Colonic mucosa (tissue), 4 donors: ENCODE measurements at regions not wholly inside any gene's neighbourhood (a gene's known extent, or its start where the extent isn't known, plus 50 kb on each side); places are given as distances from the start of the nearest gene placed in this dataset.

ENCODE experiments used
- DNase-seq: peaks from one replicate; pipeline ENCODE4 v3.0.0-alpha.2; 2020
- H3K27ac ChIP-seq: fragments of 200-600 bp; one replicate; pipeline ENCODE4 v1.8.0; 2021
- H3K27me3 ChIP-seq: fragments of 200-600 bp; one replicate; pipeline ENCODE4 v1.8.0; 2021
- H3K36me3 ChIP-seq: fragments of 200-600 bp; one replicate; pipeline ENCODE4 v1.8.0; 2021
- H3K4me1 ChIP-seq: fragments of 200-600 bp; one replicate; pipeline ENCODE4 v1.8.0; 2021; ENCODE audit warnings: mild to moderate bottlenecking
- H3K4me3 ChIP-seq: fragments of 200-600 bp; one replicate; pipeline ENCODE4 v1.8.0; 2021
- H3K9ac ChIP-seq, 2 donors: one replicate each; pipeline ENCODE4 v1.7.0; 2013; ENCODE audit warnings: control low read depth in 2 of 2, low read depth in 2 of 2, low read length in 2 of 2
- H3K9me3 ChIP-seq: fragments of 200-600 bp; one replicate; pipeline ENCODE4 v1.8.0; 2021
- CTCF ChIP-seq: fragments of 200-600 bp; IDR thresholded peaks from one replicate; pipeline ENCODE4 v1.8.0; 2022; ENCODE audit warnings: antibody characterized with exemption, mild to moderate bottlenecking
- intact Hi-C: fragments of 100-400 bp; cut with DNase I; formaldehyde crosslinking; loops from one replicate; pipeline ENCODE4 v1.14.1; 2022
- donor health status: healthy.
- donor health status: DM: no; HTN: no; CAD: no.
- donor health status: DM: no; HTN: no; CAD: no.

DNA sequence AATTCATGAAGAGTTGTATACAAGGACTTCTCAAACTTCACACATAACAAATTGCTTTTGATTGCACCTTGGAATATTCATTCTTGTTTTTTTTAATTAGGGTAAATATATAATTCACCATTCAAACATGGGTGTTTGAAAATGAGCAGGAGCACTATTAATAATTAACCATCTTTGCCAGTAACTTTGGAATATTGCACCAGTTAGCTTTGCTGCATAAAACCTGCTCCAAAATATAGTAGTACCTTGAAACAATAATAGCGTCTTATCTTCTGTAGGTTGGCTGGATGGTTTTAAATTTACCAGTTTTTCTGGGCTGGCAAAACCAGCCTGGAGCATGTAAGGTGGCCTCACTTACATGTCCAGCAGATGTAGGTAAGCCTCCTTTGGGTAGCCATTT lies 1112.4 kb downstream of the TRHDE start:
- intact Hi-C loops, result no loop called here
- H3K27ac ChIP-seq, result no peak overlapping the region
- H3K27me3 ChIP-seq, result no peaks in the 10 kb centered on the region
- no peak for TF ChIP-seq CTCF
- no peak overlapping the region for H3K9ac ChIP-seq
- H3K9me3 ChIP-seq, result no peaks in the 10 kb centered on the region
- no peaks in the 10 kb centered on the region for H3K36me3 ChIP-seq
- H3K4me3 ChIP-seq, result no peak overlapping the region
- no peaks in the 10 kb centered on the region for H3K4me1 ChIP-seq
- no peak for DNase-seq

DNA sequence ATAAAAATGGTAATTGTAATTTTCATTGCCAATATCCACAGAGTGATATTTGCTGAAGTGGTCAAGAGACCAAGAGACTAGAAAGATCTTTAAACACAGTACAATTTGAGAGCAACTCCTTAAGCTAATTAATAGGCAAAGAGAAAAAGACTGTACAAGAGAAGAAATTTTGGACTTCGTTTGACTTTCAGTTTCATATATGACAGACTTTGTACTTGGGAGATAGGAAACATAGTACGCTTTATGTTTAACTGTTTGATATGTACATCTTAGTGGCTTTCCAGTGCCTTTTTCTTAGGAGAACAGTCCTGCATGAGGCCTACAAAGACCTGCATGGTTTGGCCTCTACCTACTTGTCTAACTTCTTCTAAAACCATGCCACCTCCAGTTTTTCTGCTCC lies 1118.1 kb downstream of the TRHDE start:
- H3K27ac ChIP-seq, result no peak overlapping the region
- no peaks in the 10 kb centered on the region for H3K4me1 ChIP-seq
- TF ChIP-seq CTCF, result no peak
- H3K9ac ChIP-seq, result no peak overlapping the region
- no peaks in the 10 kb centered on the region for H3K9me3 ChIP-seq
- no peak overlapping the region for H3K4me3 ChIP-seq
- no peak for DNase-seq
- no peaks in the 10 kb centered on the region for H3K27me3 ChIP-seq
- intact Hi-C loops, result no loop called here
- H3K36me3 ChIP-seq, result no peaks in the 10 kb centered on the region

GRCh38 chr12:73413051-73413450 lies 1124.6 kb upstream of the ATXN7L3B start:
- TF ChIP-seq CTCF, result no peak
- no peaks in the 10 kb centered on the region for H3K36me3 ChIP-seq
- H3K27me3 ChIP-seq, result no peaks in the 10 kb centered on the region
- no peak overlapping the region for H3K4me3 ChIP-seq
- no peaks in the 10 kb centered on the region for H3K4me1 ChIP-seq
- H3K9ac ChIP-seq, result no peak overlapping the region
- H3K27ac ChIP-seq, result no peak overlapping the region
- no peaks in the 10 kb centered on the region for H3K9me3 ChIP-seq
- intact Hi-C loops, result no loop called here
- no peak for DNase-seq

DNA sequence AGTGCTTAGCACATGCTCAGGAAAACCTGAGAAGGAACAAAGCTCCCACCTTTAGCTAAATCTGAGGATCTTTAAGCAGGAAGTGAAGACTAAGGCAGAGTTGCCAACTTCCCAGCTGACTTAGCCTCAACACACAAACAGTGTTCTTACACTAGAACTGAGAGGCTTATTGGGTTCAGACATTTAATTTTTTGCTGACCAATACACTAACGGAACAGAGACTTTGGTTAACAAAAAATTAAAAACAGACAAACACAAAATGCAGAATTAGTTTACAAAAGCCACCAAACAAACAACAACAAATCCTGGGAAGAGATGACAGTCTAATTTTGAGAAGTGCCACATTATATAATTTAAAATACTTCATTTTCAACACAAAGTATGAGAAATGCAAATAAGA lies 1123.7 kb upstream of the ATXN7L3B start:
- no peak for DNase-seq
- no peak for TF ChIP-seq CTCF
- no peaks in the 10 kb centered on the region for H3K4me1 ChIP-seq
- H3K9me3 ChIP-seq, result no peaks in the 10 kb centered on the region
- H3K9ac ChIP-seq, result no peak overlapping the region
- H3K27me3 ChIP-seq, result no peaks in the 10 kb centered on the region
- no peak overlapping the region for H3K4me3 ChIP-seq
- intact Hi-C loops, result no loop called here
- H3K36me3 ChIP-seq, result no peaks in the 10 kb centered on the region
- H3K27ac ChIP-seq, result no peak overlapping the region

DNA sequence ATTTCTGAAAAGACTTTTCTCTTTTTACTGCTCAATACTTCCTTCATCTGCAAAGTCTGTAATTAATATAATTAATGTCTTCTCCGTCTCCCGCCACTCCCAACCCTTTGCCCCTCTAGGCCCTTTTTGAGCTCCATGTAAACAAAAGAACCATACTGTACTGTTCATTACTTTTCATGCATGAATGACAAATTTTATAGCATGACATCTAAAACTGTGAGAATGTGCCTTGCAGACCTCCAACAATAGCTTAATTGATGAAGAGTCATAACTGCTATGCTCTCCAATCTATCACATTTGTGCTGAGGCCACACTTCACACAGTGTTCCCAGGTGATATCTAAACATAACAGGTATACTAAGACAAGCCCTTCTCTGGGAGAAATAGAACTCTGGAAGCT lies 1122.7 kb upstream of the ATXN7L3B start:
- H3K27me3 ChIP-seq, result no peaks in the 10 kb centered on the region
- H3K4me3 ChIP-seq, result no peak overlapping the region
- intact Hi-C loops, result no loop called here
- no peak overlapping the region for H3K27ac ChIP-seq
- DNase-seq, result no peak
- H3K9ac ChIP-seq, result no peak overlapping the region
- H3K9me3 ChIP-seq, result no peaks in the 10 kb centered on the region
- H3K36me3 ChIP-seq, result no peaks in the 10 kb centered on the region
- no peak for TF ChIP-seq CTCF
- no peaks in the 10 kb centered on the region for H3K4me1 ChIP-seq

GRCh38 chr12:73418541-73418940 lies 1119.1 kb upstream of the ATXN7L3B start:
- Histone ChIP-seq H3K4me3 (no peak overlapping the region), H3K36me3 (no peaks in the 10 kb centered on the region), H3K9me3 (no peaks in the 10 kb centered on the region), H3K9ac (no peak overlapping the region), H3K27me3 (no peaks in the 10 kb centered on the region), H3K4me1 (no peaks in the 10 kb centered on the region), H3K27ac (no peak overlapping the region)
- no peak for TF ChIP-seq CTCF
- no peak for DNase-seq
- intact Hi-C loops, result no loop called here
